Epithelial cell of proximal tubule (primary cell): ENCODE measurements at regions not wholly inside any gene's neighbourhood (a gene's known extent, or its start where the extent isn't known, plus 50 kb on each side); places are given as distances from the start of the nearest gene placed in this dataset.

ENCODE experiments used
- DNase-seq: peaks from one replicate; pipeline ENCODE4 v3.0.0-alpha.2; 2011; ENCODE audit warnings: low read depth
- H3K4me3 ChIP-seq: 2 replicates; pipeline ENCODE4 v1.5.1; 2011; ENCODE audit warnings: low read depth, mild to moderate bottlenecking, low read length
- CTCF ChIP-seq: conservative IDR thresholded peaks from 2 replicates; pipeline ENCODE4 v1.5.1; 2012; ENCODE audit warnings: low read depth, mild to moderate bottlenecking, low read length

GRCh38 chr14:83548061-83548839 lies 1981.7 kb upstream of the FLRT2 start:
- DNase-seq = no peak
- TF ChIP-seq CTCF = no peak
- no peak overlapping the region for H3K4me3 ChIP-seq

- H3K4me3 ChIP-seq = no peak overlapping the region
- no peak for TF ChIP-seq CTCF
- DNase-seq = no peak
Observed at GRCh38 chr14:83556065-83556464, 1973.9 kb upstream of the FLRT2 start.

- H3K4me3 ChIP-seq = no peak overlapping the region
- no peak for TF ChIP-seq CTCF
- no peak for DNase-seq
Observed at GRCh38 chr14:83556746-83557453, 1973.0 kb upstream of the FLRT2 start.

DNA sequence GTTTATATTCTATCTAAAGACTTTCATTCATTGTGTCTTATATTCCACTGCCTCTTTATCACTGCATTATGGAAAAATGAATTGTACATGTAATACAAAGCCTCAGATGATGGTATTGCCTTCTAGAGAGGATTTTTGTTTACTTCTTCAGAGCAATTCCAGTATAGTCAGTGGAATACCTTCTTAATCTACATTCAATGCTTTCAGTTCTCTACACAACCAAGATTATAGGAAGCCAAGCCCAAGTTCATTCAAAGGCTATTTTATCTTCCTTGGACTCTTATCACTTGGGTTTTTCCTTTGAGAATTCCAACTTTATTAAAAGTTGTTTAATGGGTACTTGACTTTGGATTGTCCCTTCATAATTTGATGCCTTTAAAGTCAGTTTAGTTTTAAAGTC lies 1971.0 kb upstream of the FLRT2 start:
- no peak for DNase-seq
- TF ChIP-seq CTCF = no peak
- no peak overlapping the region for H3K4me3 ChIP-seq

GRCh38 chr14:83559721-83560120 lies 1970.2 kb upstream of the FLRT2 start:
- TF ChIP-seq CTCF = no peak
- no peak overlapping the region for H3K4me3 ChIP-seq
- DNase-seq = no peak

GRCh38 chr14:83561261-83561660 lies 1968.7 kb upstream of the FLRT2 start:
- H3K4me3 ChIP-seq = no peak overlapping the region
- no peak for DNase-seq
- TF ChIP-seq CTCF = no peak
